HT1080 (cell line): ENCODE measurements at regions not wholly inside any gene's neighbourhood (a gene's known extent, or its start where the extent isn't known, plus 50 kb on each side); places are given as distances from the start of the nearest gene placed in this dataset.

Source experiments
- DNase-seq: peaks from one replicate; pipeline ENCODE4 v3.0.0-alpha.2; 2015; ENCODE audit warnings: low read depth

- DNase-seq, result no peak
Measured at GRCh38 chr9:109597496-109597895, 99.4 kb upstream of the PTPN3 start.

GRCh38 chr9:109599131-109599530, 101.0 kb upstream of the PTPN3 start:
- DNase-seq, result no peak

GRCh38 chr9:109599711-109600110, 101.6 kb upstream of the PTPN3 start:
- no peak for DNase-seq

GRCh38 chr9:109600142-109600541, 102.0 kb upstream of the PTPN3 start:
- peak; percentile 93 for DNase-seq

- DNase-seq, result no peak
Measured at GRCh38 chr9:109601181-109601580, 103.1 kb upstream of the PTPN3 start.

- no peak for DNase-seq
Measured at GRCh38 chr9:109602987-109603386, 104.9 kb upstream of the PTPN3 start.

GRCh38 chr9:109604131-109604530, 106.0 kb upstream of the PTPN3 start:
- DNase-seq, result no peak

GRCh38 chr9:109604781-109605180, 106.7 kb upstream of the PTPN3 start:
- no peak for DNase-seq

GRCh38 chr9:109609060-109609459, 111.0 kb upstream of the PTPN3 start:
- no peak for DNase-seq

GRCh38 chr9:109616571-109617120, 118.5 kb upstream of the PTPN3 start:
- DNase-seq, result no peak

- no peak for DNase-seq
Measured at GRCh38 chr9:109619310-109619709, 121.2 kb upstream of the PTPN3 start.

- DNase-seq, result no peak
Measured at GRCh38 chr9:109624143-109624542, 126.0 kb upstream of the PTPN3 start.

GRCh38 chr9:109624896-109625295, 126.8 kb upstream of the PTPN3 start:
- DNase-seq, result no peak

- no peak for DNase-seq
Measured at GRCh38 chr9:109627042-109627441, 128.9 kb upstream of the PTPN3 start.

GRCh38 chr9:109629615-109630014, 131.5 kb upstream of the PTPN3 start:
- DNase-seq, result no peak

GRCh38 chr9:109632817-109633216, 134.7 kb upstream of the PTPN3 start:
- no peak for DNase-seq

GRCh38 chr9:109639674-109640579, 140.1 kb upstream of the PALM2AKAP2 start:
- no peak for DNase-seq

GRCh38 chr9:109640580-109641371, 139.2 kb upstream of the PALM2AKAP2 start:
- no peak for DNase-seq

GRCh38 chr9:109641372-109641659, 138.7 kb upstream of the PALM2AKAP2 start:
- no peak for DNase-seq

- DNase-seq, result peak; percentile 58
Measured at GRCh38 chr9:109652112-109652511, 127.9 kb upstream of the PALM2AKAP2 start.

- DNase-seq, result peak; percentile 52
Measured at GRCh38 chr9:109652971-109653370, 127.0 kb upstream of the PALM2AKAP2 start.

GRCh38 chr9:109653470-109653869, 126.5 kb upstream of the PALM2AKAP2 start:
- no peak for DNase-seq
